K562 (cell line): ENCODE measurements at regions not wholly inside any gene's neighbourhood (a gene's known extent, or its start where the extent isn't known, plus 50 kb on each side); places are given as distances from the start of the nearest gene placed in this dataset.

Experiments
- ATAC-seq: fragments of 200-7000 bp; cut with Tn5 transposase; 3 replicates; pipeline ENCODE4 v1.9.1; 2020; ENCODE audit warnings: moderate library complexity
- BruUV-seq: library from RNA; stranded (reverse); fragments of 400-500 nt; replicated peaks from 2 replicates; lab custom pipeline; 2021; lab: Mats Ljungman, UMichigan
- CTCF ChIA-PET: fragments of 300-600 bp; formaldehyde crosslinking; extraction: SDS; loops from one replicate; lab custom pipeline; 2021; ENCODE audit warnings: low intra/inter-chr PET ratio; lab: Yijun Ruan, JAX
- POLR2A ChIA-PET: fragments of 300-600, 350-650 bp; sonication (Branson Sonifier 250); formaldehyde crosslinking; extraction: SDS; loops from one replicate; lab custom pipeline; 2021; ENCODE audit warnings: antibody characterized with exemption, inconsistent platforms; lab: Yijun Ruan, JAX
- DNase-seq, 4 experiments: peaks; one replicate each; pipeline versions ENCODE4 v3.0.0 to v3.0.0-alpha.2; 2011 to 2018; ENCODE audit warnings: low spot score in 3 of 4, mixed read lengths in 3 of 4; ENCODE audit errors: extremely low read depth in 1 of 4
- FAIRE-seq: peaks from 2 replicates; lab custom pipeline; 2011; peaks lifted over from hg19 to GRCh38; lab: Jason Lieb, UNC
- H2AFZ ChIP-seq: 2 replicates; pipeline ENCODE4 v1.6.0; 2011; ENCODE audit warnings: low read depth, low read length, control low read depth, inconsistent platforms
- H3K27ac ChIP-seq: fragments of 200-600 bp; 3 replicates; pipeline ENCODE4 v1.8.0; 2011; ENCODE audit warnings: low read depth, mild to moderate bottlenecking, control low read depth, inconsistent platforms, low read length, moderate library complexity, mixed read lengths; ENCODE audit errors: extremely low read depth
- H3K27me3 ChIP-seq, 2 experiments: fragments of 300-600 bp in 1 of 2; 2 replicates in 1 of 2; 3 replicates in 1 of 2; pipeline versions ENCODE4 v1.6.0 to v1.8.0; 2011; ENCODE audit warnings: inconsistent platforms in 2 of 2, low read length in 2 of 2, mild to moderate bottlenecking in 1 of 2, mixed read lengths in 1 of 2, moderate library complexity in 1 of 2; ENCODE audit not compliant: control insufficient read depth in 2 of 2, insufficient read depth in 2 of 2
- H3K36me3 ChIP-seq: fragments of 300-600 bp; 3 replicates; pipeline ENCODE4 v1.8.0; 2011; ENCODE audit warnings: mild to moderate bottlenecking, low read length, inconsistent platforms; ENCODE audit not compliant: control insufficient read depth, insufficient read depth
- H3K4me1 ChIP-seq, 2 experiments: fragments of 200-600 bp in 1 of 2; replicated peaks in 1 of 2; 2 replicates in 1 of 2; 3 replicates in 1 of 2; pipeline versions ENCODE4 v1.5.1 to v1.8.0; 2011; ENCODE audit warnings: inconsistent platforms in 2 of 2, low read length in 2 of 2, mild to moderate bottlenecking in 1 of 2, mixed read lengths in 1 of 2, moderate library complexity in 1 of 2; ENCODE audit not compliant: control insufficient read depth in 2 of 2, insufficient read depth in 2 of 2
- H3K4me2 ChIP-seq: 2 replicates; pipeline ENCODE4 v1.6.1; 2011; ENCODE audit warnings: low read length, control low read depth, inconsistent platforms, mixed read lengths; ENCODE audit not compliant: insufficient read depth
- H3K4me3 ChIP-seq: fragments of 200-600 bp; sonication (generic), shearing (Covaris generic); 2 replicates; pipeline ENCODE4 v1.5.1; 2016; ENCODE audit warnings: control low read depth, inconsistent platforms
- H3K79me2 ChIP-seq: fragments of 200-600 bp; 3 replicates; pipeline ENCODE4 v1.8.0; 2011; ENCODE audit warnings: low read length, inconsistent platforms; ENCODE audit not compliant: control insufficient read depth, insufficient read depth
- H3K9ac ChIP-seq, 2 experiments: 2 replicates each; pipeline versions ENCODE4 v1.6.0 to v1.6.1; 2011; ENCODE audit warnings: low read depth in 2 of 2, low read length in 2 of 2, control low read depth in 1 of 2, inconsistent platforms in 1 of 2, mild to moderate bottlenecking in 1 of 2, mixed read lengths in 1 of 2; ENCODE audit not compliant: insufficient read depth in 1 of 2
- H3K9me1 ChIP-seq: one replicate; pipeline ENCODE4 v1.6.0; 2011; ENCODE audit warnings: inconsistent platforms, mild to moderate bottlenecking, low read length, moderate library complexity; ENCODE audit not compliant: control insufficient read depth, insufficient read depth
- H3K9me3 ChIP-seq: replicated peaks from 2 replicates; pipeline ENCODE4 v1.5.1; 2011; ENCODE audit warnings: low read depth, low read length, inconsistent platforms; ENCODE audit not compliant: control insufficient read depth, insufficient read depth
- H4K20me1 ChIP-seq: replicated peaks from 2 replicates; pipeline ENCODE4 v1.6.1; 2011; ENCODE audit warnings: low read length, inconsistent platforms, mixed read lengths; ENCODE audit not compliant: control insufficient read depth, insufficient read depth
- NRF1 ChIP-seq, 2 experiments: fragments of 450-650 bp; IDR thresholded peaks in 1 of 2; conservative IDR thresholded peaks in 1 of 2; 2 replicates each; pipeline ENCODE4 v1.6.1; 2014; ENCODE audit warnings: mild to moderate bottlenecking in 2 of 2
- SREBF1 ChIP-seq: fragments of 150-350 bp; IDR thresholded peaks from 2 replicates; pipeline ENCODE4 v1.6.1; 2014; ENCODE audit warnings: antibody characterized with exemption, low read depth, low read length, borderline replicate concordance
- TAL1 ChIP-seq: fragments of 450-650 bp; IDR thresholded peaks from 2 replicates; pipeline ENCODE4 v1.6.1; 2016; ENCODE audit warnings: mild to moderate bottlenecking
- ZNF184 ChIP-seq: sonication (generic); formaldehyde crosslinking; IDR thresholded peaks from 2 replicates; pipeline ENCODE4 v1.5.0; 2020; ENCODE audit warnings: missing genetic modification reagents
- ZNF197 ChIP-seq: fragments of 200-800 bp; sonication (Bioruptor generic); IDR thresholded peaks from 2 replicates; pipeline ENCODE4 v1.6.1; 2016; ENCODE audit warnings: low read depth, missing genetic modification characterization, missing compliant biosample characterization
- ZNF316 ChIP-seq: fragments of 450-650 bp; IDR thresholded peaks from 2 replicates; pipeline ENCODE4 v1.6.1; 2016
- WGBS: fragments of 100-300 bp; shearing (Covaris generic); methylation state at CpG from one replicate; pipeline ENCODE4 v1.1.6; 2016; ENCODE audit warnings: low coverage, mixed read lengths; ENCODE audit not compliant: insufficient coverage; ENCODE audit errors: missing lambda C conversion rate; 5-methylcytosine and 5-hydroxymethylcytosine counted together
- in situ Hi-C: fragments of 300-500 bp; cut with MboI; formaldehyde crosslinking; loops from 4 replicates; pipeline ENCODE4 v1.15.0; 2018; ENCODE audit warnings: inconsistent platforms, mixed read lengths
- intact Hi-C: fragments of 100-400 bp; cut with micrococcal nuclease; formaldehyde crosslinking; loops from 2 replicates; pipeline ENCODE4 v1.14.2; 2022
- TF ChIP-seq, protein P1 (sequence below): fragments of 450-650 bp; IDR thresholded peaks from 2 replicates; pipeline ENCODE4 v1.6.1; 2018; ENCODE audit not compliant: partially characterized antibody

DNA sequence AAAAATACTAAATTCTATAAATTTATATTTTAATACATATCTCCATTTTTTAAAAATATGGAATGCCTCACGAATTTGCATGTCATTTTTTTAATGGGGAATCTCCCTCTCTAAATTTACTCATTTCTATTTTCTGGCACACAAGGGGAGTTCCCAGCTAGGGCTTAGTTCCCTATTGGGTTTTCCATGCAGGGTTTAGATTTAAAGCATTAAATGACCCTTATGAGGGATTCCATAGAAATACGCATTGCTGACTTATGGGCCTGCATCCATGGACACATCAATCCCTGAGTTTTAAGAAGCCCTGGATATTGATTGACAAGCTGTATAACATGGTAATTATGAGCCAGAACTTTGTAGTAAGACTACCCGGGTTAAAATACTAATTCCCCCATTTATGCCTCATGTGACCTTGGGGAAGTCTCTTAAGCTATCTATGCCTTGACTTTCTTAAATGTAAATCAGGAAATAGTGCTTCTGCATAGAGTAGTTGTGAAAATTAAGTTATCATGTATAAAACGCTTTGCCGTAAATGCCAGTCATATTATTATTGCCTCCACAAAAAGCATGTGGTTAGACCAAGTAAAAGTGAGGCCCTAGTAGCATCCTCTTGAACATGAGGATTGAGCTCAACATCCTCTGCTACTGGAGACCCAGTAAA, 78.8 kb upstream of the ANKRD1 start (continued):
- TF ChIP-seq ZNF197 (CRISPR knock-in tag), result no peak
- TF ChIP-seq, protein P1, sequence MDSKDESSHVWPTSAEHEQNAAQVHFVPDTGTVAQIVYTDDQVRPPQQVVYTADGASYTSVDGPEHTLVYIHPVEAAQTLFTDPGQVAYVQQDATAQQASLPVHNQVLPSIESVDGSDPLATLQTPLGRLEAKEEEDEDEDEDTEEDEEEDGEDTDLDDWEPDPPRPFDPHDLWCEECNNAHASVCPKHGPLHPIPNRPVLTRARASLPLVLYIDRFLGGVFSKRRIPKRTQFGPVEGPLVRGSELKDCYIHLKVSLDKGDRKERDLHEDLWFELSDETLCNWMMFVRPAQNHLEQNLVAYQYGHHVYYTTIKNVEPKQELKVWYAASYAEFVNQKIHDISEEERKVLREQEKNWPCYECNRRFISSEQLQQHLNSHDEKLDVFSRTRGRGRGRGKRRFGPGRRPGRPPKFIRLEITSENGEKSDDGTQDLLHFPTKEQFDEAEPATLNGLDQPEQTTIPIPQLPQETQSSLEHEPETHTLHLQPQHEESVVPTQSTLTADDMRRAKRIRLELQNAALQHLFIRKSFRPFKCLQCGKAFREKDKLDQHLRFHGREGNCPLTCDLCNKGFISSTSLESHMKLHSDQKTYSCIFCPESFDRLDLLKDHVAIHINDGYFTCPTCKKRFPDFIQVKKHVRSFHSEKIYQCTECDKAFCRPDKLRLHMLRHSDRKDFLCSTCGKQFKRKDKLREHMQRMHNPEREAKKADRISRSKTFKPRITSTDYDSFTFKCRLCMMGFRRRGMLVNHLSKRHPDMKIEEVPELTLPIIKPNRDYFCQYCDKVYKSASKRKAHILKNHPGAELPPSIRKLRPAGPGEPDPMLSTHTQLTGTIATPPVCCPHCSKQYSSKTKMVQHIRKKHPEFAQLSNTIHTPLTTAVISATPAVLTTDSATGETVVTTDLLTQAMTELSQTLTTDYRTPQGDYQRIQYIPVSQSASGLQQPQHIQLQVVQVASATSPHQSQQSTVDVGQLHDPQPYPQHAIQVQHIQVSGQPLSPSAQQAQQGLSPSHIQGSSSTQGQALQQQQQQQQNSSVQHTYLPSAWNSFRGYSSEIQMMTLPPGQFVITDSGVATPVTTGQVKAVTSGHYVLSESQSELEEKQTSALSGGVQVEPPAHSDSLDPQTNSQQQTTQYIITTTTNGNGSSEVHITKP, result no peak
- TF ChIP-seq ZNF184 (CRISPR knock-in tag), result no peak
- no peak for TF ChIP-seq TAL1
- no peak for TF ChIP-seq ZNF316
- TF ChIP-seq, all 486 proteins: peak for 0

DNA sequence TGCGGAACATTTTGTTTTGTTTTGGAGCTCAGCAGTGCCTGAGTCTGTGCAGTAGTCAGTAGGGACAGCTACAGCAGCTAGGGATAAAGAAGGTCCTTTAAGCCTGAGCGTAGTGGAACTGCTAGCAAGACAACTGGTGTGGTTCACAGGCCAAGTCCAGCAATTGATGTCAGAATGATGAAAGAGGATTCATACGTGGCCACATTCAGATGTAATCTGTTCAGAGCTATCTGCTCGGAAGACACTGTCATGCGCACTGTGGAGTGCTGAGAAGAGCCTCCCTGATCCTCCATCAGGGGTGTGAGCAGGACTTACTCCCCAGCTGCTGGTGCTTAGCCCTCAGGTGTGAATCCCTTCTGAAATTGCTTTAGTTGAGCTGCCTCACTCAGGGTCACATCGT, 79.6 kb upstream of the ANKRD1 start:
- CTCF ChIA-PET, result no interaction called here
- 0% methylated on average over 6 of the region's 6 CpGs for WGBS
- no peaks in the 10 kb centered on the region for H3K36me3 ChIP-seq
- H3K9me1 ChIP-seq, result no peaks in the 10 kb centered on the region
- no peaks in the 10 kb centered on the region for H3K79me2 ChIP-seq
- no peak for DNase-seq
- no peak overlapping the region for H3K9ac ChIP-seq
- no peak overlapping the region for H3K27ac ChIP-seq
- H3K9me3 ChIP-seq, result no peaks in the 10 kb centered on the region
- H3K4me2 ChIP-seq, result no peak overlapping the region
- intact Hi-C loops, result loop anchor here (10.0 kb wide), 1 partner anchor 544 kb away; no protein-coding TSS in a partner anchor
- no TSS peak for BruUV-seq
- no peaks in the 10 kb centered on the region for H4K20me1 ChIP-seq
- no peak for TF ChIP-seq SREBF1
- TF ChIP-seq NRF1 (conservative IDR thresholded peaks at IDR 0.05 in 1 of 2, IDR thresholded peaks at IDR 0.05 in 1 of 2), result peak; percentile 73 to 77
- TF ChIP-seq, all 486 proteins: peak for 1
- Histone ChIP-seq H3K27me3 (peaks cover 0 to 7% of the 10 kb centered on the region in 2 experiments; a peak in 3 of 5 replicates), H3K4me3 (no peak overlapping the region), H3K4me1 (no peaks in the 10 kb centered on the region), H2AFZ (no peak overlapping the region)
- POLR2A ChIA-PET, result interaction anchor here (0.8 to 1.0 kb wide), 2 partner anchors 11 to 17 kb away, joined by 3 read pairs; no protein-coding TSS in a partner anchor
- ATAC-seq, result no peak
- FAIRE-seq, result no peak
- in situ Hi-C loops, result loop anchor here (10.0 kb wide), 1 partner anchor 244 kb away; no protein-coding TSS in a partner anchor
